OCI-LY1 (cell line): ENCODE measurements at regions not wholly inside any gene's neighbourhood (a gene's known extent, or its start where the extent isn't known, plus 50 kb on each side); places are given as distances from the start of the nearest gene placed in this dataset.

Source experiments
- EZH2 ChIP-seq: fragments of 200-600 bp; sonication (generic), shearing (Covaris generic); IDR thresholded peaks from 2 replicates; pipeline ENCODE4 v1.8.0; 2017; ENCODE audit warnings: borderline replicate concordance, mixed run types, mild to moderate bottlenecking, antibody characterized with exemption, low read length, moderate library complexity, mixed read lengths
- TF ChIP-seq, protein P1 (sequence below): fragments of 200-600 bp; sonication (generic), shearing (Covaris generic); IDR thresholded peaks from 2 replicates; pipeline ENCODE4 v1.5.1; 2017; ENCODE audit warnings: mild to moderate bottlenecking, antibody characterized with exemption, low read length, moderate library complexity, mixed read lengths

DNA sequence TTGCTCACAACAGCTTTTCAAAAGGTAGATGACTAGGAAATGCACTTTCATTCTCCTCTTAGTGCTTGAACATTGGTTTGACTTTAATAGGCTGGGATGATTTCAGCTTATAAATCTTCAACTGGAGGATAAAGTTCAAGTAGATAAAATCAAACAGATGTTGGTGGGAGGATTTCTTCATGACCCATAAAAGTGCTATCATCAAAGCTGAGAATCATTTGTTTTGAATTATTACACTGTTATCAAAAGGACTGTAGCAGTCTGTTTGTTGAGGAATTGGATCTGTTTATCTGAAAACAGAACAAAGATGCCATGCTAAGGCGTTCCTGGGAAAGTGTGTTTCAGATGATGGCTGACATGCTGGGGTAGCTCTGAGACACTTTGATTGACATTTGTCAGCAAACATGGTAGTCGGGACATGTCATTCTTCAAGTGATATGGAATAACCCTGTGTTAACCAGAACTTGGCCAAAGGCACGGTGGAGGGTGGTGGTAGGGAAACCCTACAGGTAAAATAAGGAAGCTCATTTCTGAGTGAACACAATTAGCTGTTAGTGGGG, 304.0 kb upstream of the PITX2 start:
- TF ChIP-seq, protein P1, sequence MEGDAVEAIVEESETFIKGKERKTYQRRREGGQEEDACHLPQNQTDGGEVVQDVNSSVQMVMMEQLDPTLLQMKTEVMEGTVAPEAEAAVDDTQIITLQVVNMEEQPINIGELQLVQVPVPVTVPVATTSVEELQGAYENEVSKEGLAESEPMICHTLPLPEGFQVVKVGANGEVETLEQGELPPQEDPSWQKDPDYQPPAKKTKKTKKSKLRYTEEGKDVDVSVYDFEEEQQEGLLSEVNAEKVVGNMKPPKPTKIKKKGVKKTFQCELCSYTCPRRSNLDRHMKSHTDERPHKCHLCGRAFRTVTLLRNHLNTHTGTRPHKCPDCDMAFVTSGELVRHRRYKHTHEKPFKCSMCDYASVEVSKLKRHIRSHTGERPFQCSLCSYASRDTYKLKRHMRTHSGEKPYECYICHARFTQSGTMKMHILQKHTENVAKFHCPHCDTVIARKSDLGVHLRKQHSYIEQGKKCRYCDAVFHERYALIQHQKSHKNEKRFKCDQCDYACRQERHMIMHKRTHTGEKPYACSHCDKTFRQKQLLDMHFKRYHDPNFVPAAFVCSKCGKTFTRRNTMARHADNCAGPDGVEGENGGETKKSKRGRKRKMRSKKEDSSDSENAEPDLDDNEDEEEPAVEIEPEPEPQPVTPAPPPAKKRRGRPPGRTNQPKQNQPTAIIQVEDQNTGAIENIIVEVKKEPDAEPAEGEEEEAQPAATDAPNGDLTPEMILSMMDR, result no peak
- TF ChIP-seq EZH2, result no peak
